IPS-NIHi7 (cell line): ENCODE measurements at regions not wholly inside any gene's neighbourhood (a gene's known extent, or its start where the extent isn't known, plus 50 kb on each side); places are given as distances from the start of the nearest gene placed in this dataset.
A peak's percentile ranks its signal among the peaks of the same experiment; 100 is the strongest.

Source experiments
- DNase-seq: peaks from one replicate; pipeline ENCODE4 v3.0.0; 2012; ENCODE audit warnings: mixed read lengths; ENCODE audit errors: extremely low spot score

GRCh38 chr2:234306426-234307173 is 190.3 kb downstream of the ARL4C start:
- no peak for DNase-seq

- DNase-seq, result no peak
These were observed 191.0 kb downstream of the ARL4C start for GRCh38 chr2:234305846-234306245.

- DNase-seq, result peak; percentile 80
These were observed 191.9 kb downstream of the ARL4C start for GRCh38 chr2:234304950-234305349.

GRCh38 chr2:234302664-234302991 is 194.3 kb downstream of the ARL4C start:
- no peak for DNase-seq

GRCh38 chr2:234300932-234301823 is 195.7 kb downstream of the ARL4C start:
- DNase-seq, result no peak

- DNase-seq, result no peak
These were observed 196.4 kb downstream of the ARL4C start for GRCh38 chr2:234300391-234300925.

- no peak for DNase-seq
These were observed 198.0 kb downstream of the ARL4C start for GRCh38 chr2:234298918-234299317.

- no peak for DNase-seq
These were observed 199.9 kb downstream of the ARL4C start for GRCh38 chr2:234296991-234297390.

GRCh38 chr2:234293973-234294372 is 202.9 kb downstream of the ARL4C start:
- DNase-seq, result peak; percentile 45

GRCh38 chr2:234292962-234293243 is 204.0 kb downstream of the ARL4C start:
- no peak for DNase-seq

GRCh38 chr2:234292205-234292961 is 204.5 kb downstream of the ARL4C start:
- no peak for DNase-seq

- no peak for DNase-seq
These were observed 205.1 kb downstream of the ARL4C start for GRCh38 chr2:234291765-234292204.

- no peak for DNase-seq
These were observed 206.2 kb downstream of the ARL4C start for GRCh38 chr2:234290671-234291070.

GRCh38 chr2:234289834-234290590 is 206.9 kb downstream of the ARL4C start:
- DNase-seq, result no peak

- DNase-seq, result peak; percentile 86
These were observed 207.9 kb downstream of the ARL4C start for GRCh38 chr2:234288974-234289455.

GRCh38 chr2:234287650-234288049 is 209.2 kb downstream of the ARL4C start:
- DNase-seq, result no peak

- no peak for DNase-seq
These were observed 209.9 kb downstream of the ARL4C start for GRCh38 chr2:234286956-234287355.

- no peak for DNase-seq
These were observed 210.7 kb downstream of the ARL4C start for GRCh38 chr2:234286118-234286598.

- no peak for DNase-seq
These were observed 211.3 kb downstream of the ARL4C start for GRCh38 chr2:234285541-234285940.

GRCh38 chr2:234279637-234280036 is 217.2 kb downstream of the ARL4C start:
- DNase-seq, result no peak
